ENCODE measurements at regions not wholly inside any gene's neighbourhood (a gene's known extent, or its start where the extent isn't known, plus 50 kb on each side); places are given as distances from the start of the nearest gene placed in this dataset.

DNA sequence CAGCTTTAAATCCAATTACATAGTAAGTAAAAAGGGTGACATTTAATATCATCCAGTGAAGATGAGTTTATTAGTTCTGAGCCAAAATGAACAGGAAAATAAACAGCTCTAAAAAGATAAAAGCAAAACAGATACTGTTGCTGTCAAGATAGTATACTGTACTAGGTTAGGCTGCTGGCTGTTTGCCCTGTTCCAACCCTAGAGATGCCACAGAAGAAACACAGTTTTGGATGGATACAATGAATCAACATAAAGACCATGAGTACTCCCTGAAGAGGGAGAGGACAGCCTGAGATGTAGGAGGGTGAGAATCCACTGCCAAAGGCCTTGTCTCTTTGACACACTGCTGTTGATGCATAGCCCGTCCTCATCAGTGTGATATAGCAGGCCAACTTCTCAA lies 1302.7 kb downstream of the EFNA5 start:
- no peak overlapping the region for H3K23ac ChIP-seq (ENCODE audit: low read depth, low read length)
- no peaks in the 10 kb centered on the region for H3K9me1 ChIP-seq (ENCODE audit: insufficient read depth, low read length)
- H4K20me1 ChIP-seq (ENCODE audit: insufficient read depth, low read length), result no peaks in the 10 kb centered on the region
- no peaks in the 10 kb centered on the region for H3K27me3 ChIP-seq (ENCODE audit: control insufficient read depth, insufficient read depth, low read length)
- no peaks in the 10 kb centered on the region for H3K9me3 ChIP-seq (ENCODE audit: control insufficient read depth, insufficient read depth, low read length)
- no peak overlapping the region for H2AK9ac ChIP-seq (replicated peaks; ENCODE audit: low read depth, low read length, poor library complexity)
- H2AK5ac ChIP-seq (ENCODE audit: low read depth, low read length), result no peak overlapping the region
- CTCF ChIA-PET, result no interaction called here
- no peaks in the 10 kb centered on the region for H3K4me1 ChIP-seq (ENCODE audit: control insufficient read depth, insufficient read depth, low read length)
- no peak overlapping the region for H2BK20ac ChIP-seq (ENCODE audit: low read depth, low read length)
- BruUV-seq (replicated peaks), result no TSS peak
- dilution Hi-C loops (cut with HindIII; ENCODE audit: low sequenced_read_pairs, unreplicated experiment) (no loop called here), intact Hi-C loops (cut with micrococcal nuclease) (no loop called here), in situ Hi-C loops (cut with MboI; ENCODE audit: low sequenced_read_pairs) (no loop called here)
- ATAC-seq (ENCODE audit: low read depth), result no peak
- H3K18ac ChIP-seq (ENCODE audit: low read depth, low read length), result no peak overlapping the region
- POLR2A ChIA-PET (ENCODE audit: unreplicated experiment), result no interaction called here
- no peak overlapping the region for H2BK5ac ChIP-seq (ENCODE audit: low read depth, low read length, poor library complexity, severe bottlenecking)
- no peak overlapping the region for H2BK120ac ChIP-seq (ENCODE audit: low read depth, low read length)
- no peak overlapping the region for H2AFZ ChIP-seq (replicated peaks; ENCODE audit: low read length, poor library complexity)
- no CpG with 5 or more reads among the region's 1 CpG for WGBS, 2 experiments (ENCODE audit: extremely low coverage in 2 of 2, insufficient read length in 1 of 2)
- no peak overlapping the region for H3K14ac ChIP-seq (replicated peaks; ENCODE audit: low read depth, low read length)
- no peak overlapping the region for H3K9ac ChIP-seq (ENCODE audit: low read depth, low read length)
- no peaks in the 10 kb centered on the region for H3K36me3 ChIP-seq (ENCODE audit: control insufficient read depth, insufficient read depth, low read length)
- H4K5ac ChIP-seq (ENCODE audit: low read depth, low read length), result no peak overlapping the region
- TF ChIP-seq CHD1 (IDR thresholded peaks at IDR 0.05; ENCODE audit: low read depth, low read length) (no peak), RCOR1 (IDR thresholded peaks at IDR 0.05; ENCODE audit: insufficient replicate concordance, low read length) (no peak), MXI1 (IDR thresholded peaks at IDR 0.05; ENCODE audit: borderline replicate concordance, low read depth, low read length) (no peak), POLR2A (IDR thresholded peaks at IDR 0.05; ENCODE audit: low read depth, low read length) (no peak), MAFK (IDR thresholded peaks at IDR 0.05; ENCODE audit: low read depth, low read length) (no peak), BHLHE40 (IDR thresholded peaks at IDR 0.05; ENCODE audit: low read depth, low read length) (no peak), MAZ (IDR thresholded peaks at IDR 0.05; ENCODE audit: borderline replicate concordance, low read depth, low read length) (no peak)
- TF ChIP-seq, protein P1, sequence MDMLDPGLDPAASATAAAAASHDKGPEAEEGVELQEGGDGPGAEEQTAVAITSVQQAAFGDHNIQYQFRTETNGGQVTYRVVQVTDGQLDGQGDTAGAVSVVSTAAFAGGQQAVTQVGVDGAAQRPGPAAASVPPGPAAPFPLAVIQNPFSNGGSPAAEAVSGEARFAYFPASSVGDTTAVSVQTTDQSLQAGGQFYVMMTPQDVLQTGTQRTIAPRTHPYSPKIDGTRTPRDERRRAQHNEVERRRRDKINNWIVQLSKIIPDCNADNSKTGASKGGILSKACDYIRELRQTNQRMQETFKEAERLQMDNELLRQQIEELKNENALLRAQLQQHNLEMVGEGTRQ (IDR thresholded peaks at IDR 0.05; ENCODE audit: low read depth, low read length), result no peak
- H3K79me1 ChIP-seq (ENCODE audit: low read depth in 1 of 2, low read length in 2 of 2), result no peaks in the 10 kb centered on the region
- no peak overlapping the region for H3K56ac ChIP-seq (ENCODE audit: extremely low read depth, insufficient read depth, low read length)
- no peak overlapping the region for H3K4me3 ChIP-seq (ENCODE audit: insufficient read depth, low read depth, low read length)
- no peak overlapping the region for H3K4ac ChIP-seq (ENCODE audit: low read depth, low read length)
- DNase-seq, result no peak
- no peak overlapping the region for H4K8ac ChIP-seq (ENCODE audit: low read depth in 2 of 2, low read length in 2 of 2)
- H2BK15ac ChIP-seq (ENCODE audit: low read depth, low read length), result no peak overlapping the region
- no peak overlapping the region for H4K91ac ChIP-seq (ENCODE audit: insufficient read depth, low read depth, low read length)
- no peak overlapping the region for H3K4me2 ChIP-seq (ENCODE audit: low read depth, low read length)
- no peak overlapping the region for H3K27ac ChIP-seq (ENCODE audit: insufficient read depth, low read length)

Data from IMR-90 (cell line).